K562 (cell line): ENCODE measurements at regions not wholly inside any gene's neighbourhood (a gene's known extent, or its start where the extent isn't known, plus 50 kb on each side); places are given as distances from the start of the nearest gene placed in this dataset.

ENCODE experiments used
- ATAC-seq: fragments of 200-7000 bp; cut with Tn5 transposase; 3 replicates; pipeline ENCODE4 v1.9.1; 2020; ENCODE audit warnings: moderate library complexity
- BruUV-seq: library from RNA; stranded (reverse); fragments of 400-500 nt; replicated peaks from 2 replicates; lab custom pipeline; 2021; lab: Mats Ljungman, UMichigan
- CTCF ChIA-PET: fragments of 300-600 bp; formaldehyde crosslinking; extraction: SDS; loops from one replicate; lab custom pipeline; 2021; ENCODE audit warnings: low intra/inter-chr PET ratio; lab: Yijun Ruan, JAX
- POLR2A ChIA-PET: fragments of 300-600, 350-650 bp; sonication (Branson Sonifier 250); formaldehyde crosslinking; extraction: SDS; loops from one replicate; lab custom pipeline; 2021; ENCODE audit warnings: antibody characterized with exemption, inconsistent platforms; lab: Yijun Ruan, JAX
- DNase-seq, 4 experiments: peaks; one replicate each; pipeline versions ENCODE4 v3.0.0 to v3.0.0-alpha.2; 2011 to 2018; ENCODE audit warnings: low spot score in 3 of 4, mixed read lengths in 3 of 4; ENCODE audit errors: extremely low read depth in 1 of 4
- FAIRE-seq: peaks from 2 replicates; lab custom pipeline; 2011; peaks lifted over from hg19 to GRCh38; lab: Jason Lieb, UNC
- H2AFZ ChIP-seq: 2 replicates; pipeline ENCODE4 v1.6.0; 2011; ENCODE audit warnings: low read depth, low read length, control low read depth, inconsistent platforms
- H3K27ac ChIP-seq: fragments of 200-600 bp; 3 replicates; pipeline ENCODE4 v1.8.0; 2011; ENCODE audit warnings: low read depth, mild to moderate bottlenecking, control low read depth, inconsistent platforms, low read length, moderate library complexity, mixed read lengths; ENCODE audit errors: extremely low read depth
- H3K27me3 ChIP-seq, 2 experiments: fragments of 300-600 bp in 1 of 2; 2 replicates in 1 of 2; 3 replicates in 1 of 2; pipeline versions ENCODE4 v1.6.0 to v1.8.0; 2011; ENCODE audit warnings: inconsistent platforms in 2 of 2, low read length in 2 of 2, mild to moderate bottlenecking in 1 of 2, mixed read lengths in 1 of 2, moderate library complexity in 1 of 2; ENCODE audit not compliant: control insufficient read depth in 2 of 2, insufficient read depth in 2 of 2
- H3K36me3 ChIP-seq: fragments of 300-600 bp; 3 replicates; pipeline ENCODE4 v1.8.0; 2011; ENCODE audit warnings: mild to moderate bottlenecking, low read length, inconsistent platforms; ENCODE audit not compliant: control insufficient read depth, insufficient read depth
- H3K4me1 ChIP-seq, 2 experiments: fragments of 200-600 bp in 1 of 2; replicated peaks in 1 of 2; 2 replicates in 1 of 2; 3 replicates in 1 of 2; pipeline versions ENCODE4 v1.5.1 to v1.8.0; 2011; ENCODE audit warnings: inconsistent platforms in 2 of 2, low read length in 2 of 2, mild to moderate bottlenecking in 1 of 2, mixed read lengths in 1 of 2, moderate library complexity in 1 of 2; ENCODE audit not compliant: control insufficient read depth in 2 of 2, insufficient read depth in 2 of 2
- H3K4me2 ChIP-seq: 2 replicates; pipeline ENCODE4 v1.6.1; 2011; ENCODE audit warnings: low read length, control low read depth, inconsistent platforms, mixed read lengths; ENCODE audit not compliant: insufficient read depth
- H3K4me3 ChIP-seq: fragments of 200-600 bp; sonication (generic), shearing (Covaris generic); 2 replicates; pipeline ENCODE4 v1.5.1; 2016; ENCODE audit warnings: control low read depth, inconsistent platforms
- H3K79me2 ChIP-seq: fragments of 200-600 bp; 3 replicates; pipeline ENCODE4 v1.8.0; 2011; ENCODE audit warnings: low read length, inconsistent platforms; ENCODE audit not compliant: control insufficient read depth, insufficient read depth
- H3K9ac ChIP-seq, 2 experiments: 2 replicates each; pipeline versions ENCODE4 v1.6.0 to v1.6.1; 2011; ENCODE audit warnings: low read depth in 2 of 2, low read length in 2 of 2, control low read depth in 1 of 2, inconsistent platforms in 1 of 2, mild to moderate bottlenecking in 1 of 2, mixed read lengths in 1 of 2; ENCODE audit not compliant: insufficient read depth in 1 of 2
- H3K9me1 ChIP-seq: one replicate; pipeline ENCODE4 v1.6.0; 2011; ENCODE audit warnings: inconsistent platforms, mild to moderate bottlenecking, low read length, moderate library complexity; ENCODE audit not compliant: control insufficient read depth, insufficient read depth
- H3K9me3 ChIP-seq: replicated peaks from 2 replicates; pipeline ENCODE4 v1.5.1; 2011; ENCODE audit warnings: low read depth, low read length, inconsistent platforms; ENCODE audit not compliant: control insufficient read depth, insufficient read depth
- H4K20me1 ChIP-seq: replicated peaks from 2 replicates; pipeline ENCODE4 v1.6.1; 2011; ENCODE audit warnings: low read length, inconsistent platforms, mixed read lengths; ENCODE audit not compliant: control insufficient read depth, insufficient read depth
- BHLHE40 ChIP-seq: IDR thresholded peaks from 2 replicates; pipeline ENCODE4 v1.6.1; 2011; ENCODE audit warnings: low read length, improper control_type of control experiment
- CC2D1A ChIP-seq: fragments of 450-650 bp; IDR thresholded peaks from 2 replicates; pipeline ENCODE4 v1.6.1; 2017; ENCODE audit warnings: mild to moderate bottlenecking
- DDX20 ChIP-seq: fragments of 450-650 bp; IDR thresholded peaks from 2 replicates; pipeline ENCODE4 v1.6.1; 2016; ENCODE audit warnings: missing genetic modification characterization, low read depth, mild to moderate bottlenecking, missing compliant biosample characterization, moderate library complexity
- DNMT1 ChIP-seq: fragments of 450-650 bp; IDR thresholded peaks from 2 replicates; pipeline ENCODE4 v1.6.1; 2016; ENCODE audit warnings: antibody characterized with exemption, mild to moderate bottlenecking
- FOXK1 ChIP-seq: sonication (generic); formaldehyde crosslinking; IDR thresholded peaks from 2 replicates; pipeline ENCODE4 v1.8.0; 2022; ENCODE audit warnings: missing genetic modification reagents, mild to moderate bottlenecking, borderline replicate concordance
- GABPA ChIP-seq: fragments of 200-800 bp; sonication (Bioruptor generic); conservative IDR thresholded peaks from 2 replicates; pipeline ENCODE4 v1.6.1; 2016; ENCODE audit warnings: low read depth, missing genetic modification characterization, missing compliant biosample characterization
- GTF2A2 ChIP-seq: IDR thresholded peaks from 2 replicates; pipeline ENCODE4 v1.6.1; 2016; ENCODE audit warnings: mild to moderate bottlenecking, missing genetic modification characterization, missing compliant biosample characterization
- ILK ChIP-seq: fragments of 450-650 bp; IDR thresholded peaks from 2 replicates; pipeline ENCODE4 v1.6.1; 2016; ENCODE audit warnings: missing genetic modification characterization, low read depth, mild to moderate bottlenecking, missing compliant biosample characterization, moderate library complexity, borderline replicate concordance
- JUND ChIP-seq, 2 experiments: IDR thresholded peaks; 2 replicates in 1 of 2; 3 replicates in 1 of 2; pipeline ENCODE4 v1.6.1; 2011; ENCODE audit warnings: borderline replicate concordance in 2 of 2, low read depth in 2 of 2, low read length in 2 of 2, improper control_type of control experiment in 1 of 2, missing biosample characterization in 1 of 2, missing genetic modification characterization in 1 of 2, missing genetic modification reagents in 1 of 2
- PCBP1 ChIP-seq: fragments of 200-400 bp; formaldehyde crosslinking; IDR thresholded peaks from 2 replicates; pipeline ENCODE4 v1.6.1; 2018; ENCODE audit warnings: mild to moderate bottlenecking, low read depth, low read length; ENCODE audit not compliant: poor library complexity, severe bottlenecking
- RBFOX2 ChIP-seq: fragments of 200-400 bp; formaldehyde crosslinking; IDR thresholded peaks from 2 replicates; pipeline ENCODE4 v1.6.1; 2017; ENCODE audit warnings: low read depth, mild to moderate bottlenecking, low read length, moderate library complexity
- SMARCE1 ChIP-seq: fragments of 450-650 bp; IDR thresholded peaks from 2 replicates; pipeline ENCODE4 v1.7.1; 2016; ENCODE audit warnings: mild to moderate bottlenecking
- TAL1 ChIP-seq: fragments of 450-650 bp; IDR thresholded peaks from 2 replicates; pipeline ENCODE4 v1.6.1; 2016; ENCODE audit warnings: mild to moderate bottlenecking
- ZBED1 ChIP-seq: IDR thresholded peaks from 2 replicates; pipeline ENCODE4 v1.6.1; 2014
- ZNF124 ChIP-seq: sonication (generic); formaldehyde crosslinking; IDR thresholded peaks from 2 replicates; pipeline ENCODE4 v1.8.1; 2022; ENCODE audit warnings: missing genetic modification reagents
- ZNF184 ChIP-seq: sonication (generic); formaldehyde crosslinking; IDR thresholded peaks from 2 replicates; pipeline ENCODE4 v1.5.0; 2020; ENCODE audit warnings: missing genetic modification reagents
- WGBS: fragments of 100-300 bp; shearing (Covaris generic); methylation state at CpG from one replicate; pipeline ENCODE4 v1.1.6; 2016; ENCODE audit warnings: low coverage, mixed read lengths; ENCODE audit not compliant: insufficient coverage; ENCODE audit errors: missing lambda C conversion rate; 5-methylcytosine and 5-hydroxymethylcytosine counted together
- in situ Hi-C: fragments of 300-500 bp; cut with MboI; formaldehyde crosslinking; loops from 4 replicates; pipeline ENCODE4 v1.15.0; 2018; ENCODE audit warnings: inconsistent platforms, mixed read lengths
- intact Hi-C: fragments of 100-400 bp; cut with micrococcal nuclease; formaldehyde crosslinking; loops from 2 replicates; pipeline ENCODE4 v1.14.2; 2022
- TF ChIP-seq, protein P1 (sequence below): sonication (generic); formaldehyde crosslinking; IDR thresholded peaks from 2 replicates; pipeline ENCODE4 v1.8.1; 2023; ENCODE audit warnings: mild to moderate bottlenecking, missing genetic modification reagents
- TF ChIP-seq, protein P2 (sequence below): fragments of 250-450 bp; sonication (Bioruptor Pico); IDR thresholded peaks from 2 replicates; pipeline ENCODE4 v1.9.0; 2021; ENCODE audit warnings: mild to moderate bottlenecking
- TF ChIP-seq, protein P3 (sequence below): fragments of 450-650 bp; formaldehyde crosslinking; IDR thresholded peaks from 2 replicates; pipeline ENCODE4 v1.4.0; 2020; ENCODE audit warnings: mild to moderate bottlenecking, moderate library complexity

DNA sequence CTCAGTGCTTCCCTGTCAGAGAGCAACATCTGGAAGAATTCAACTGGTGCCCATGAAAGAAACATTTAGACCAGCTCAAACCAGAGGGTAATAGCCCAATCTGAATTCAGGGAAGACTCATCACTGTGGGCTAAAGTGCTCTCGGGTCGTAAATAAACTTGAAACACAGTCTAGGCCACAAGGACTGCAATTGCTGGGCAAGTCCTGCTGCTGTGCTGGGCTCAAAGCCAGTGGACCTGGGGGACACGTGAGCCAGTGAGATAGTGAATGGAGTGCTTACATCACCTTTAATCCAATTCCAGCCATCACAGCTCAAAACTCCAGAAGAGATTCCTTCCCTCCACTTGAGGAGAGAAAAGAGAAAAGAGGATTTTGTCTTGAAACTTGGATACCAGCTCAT lies 78.1 kb upstream of the DAP start:
- TF ChIP-seq GABPA (tag) (no peak), BHLHE40 (no peak), PCBP1 (no peak), JUND (IDR thresholded peaks at IDR 0.05; ENCODE audit: borderline replicate concordance, low read depth, low read length) (no peak), JUND (tag; IDR thresholded peaks at IDR 0.05; ENCODE audit: borderline replicate concordance, low read depth, low read length) (no peak), DNMT1 (no peak), SMARCE1 (no peak), FOXK1 (CRISPR knock-in tag) (no peak), GTF2A2 (tag) (no peak), CC2D1A (no peak), ZNF124 (no peak), TAL1 (no peak), RBFOX2 (no peak), DDX20 (tag) (no peak), ILK (no peak), ZBED1 (no peak), ZNF184 (CRISPR knock-in tag) (no peak)
- TF ChIP-seq, protein P1, sequence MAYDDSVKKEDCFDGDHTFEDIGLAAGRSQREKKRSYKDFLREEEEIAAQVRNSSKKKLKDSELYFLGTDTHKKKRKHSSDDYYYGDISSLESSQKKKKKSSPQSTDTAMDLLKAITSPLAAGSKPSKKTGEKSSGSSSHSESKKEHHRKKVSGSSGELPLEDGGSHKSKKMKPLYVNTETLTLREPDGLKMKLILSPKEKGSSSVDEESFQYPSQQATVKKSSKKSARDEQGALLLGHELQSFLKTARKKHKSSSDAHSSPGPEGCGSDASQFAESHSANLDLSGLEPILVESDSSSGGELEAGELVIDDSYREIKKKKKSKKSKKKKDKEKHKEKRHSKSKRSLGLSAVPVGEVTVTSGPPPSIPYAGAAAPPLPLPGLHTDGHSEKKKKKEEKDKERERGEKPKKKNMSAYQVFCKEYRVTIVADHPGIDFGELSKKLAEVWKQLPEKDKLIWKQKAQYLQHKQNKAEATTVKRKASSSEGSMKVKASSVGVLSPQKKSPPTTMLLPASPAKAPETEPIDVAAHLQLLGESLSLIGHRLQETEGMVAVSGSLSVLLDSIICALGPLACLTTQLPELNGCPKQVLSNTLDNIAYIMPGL (CRISPR knock-in tag), result no peak
- TF ChIP-seq, protein P2, sequence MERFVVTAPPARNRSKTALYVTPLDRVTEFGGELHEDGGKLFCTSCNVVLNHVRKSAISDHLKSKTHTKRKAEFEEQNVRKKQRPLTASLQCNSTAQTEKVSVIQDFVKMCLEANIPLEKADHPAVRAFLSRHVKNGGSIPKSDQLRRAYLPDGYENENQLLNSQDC (CRISPR knock-in tag), result no peak
- TF ChIP-seq, protein P3, sequence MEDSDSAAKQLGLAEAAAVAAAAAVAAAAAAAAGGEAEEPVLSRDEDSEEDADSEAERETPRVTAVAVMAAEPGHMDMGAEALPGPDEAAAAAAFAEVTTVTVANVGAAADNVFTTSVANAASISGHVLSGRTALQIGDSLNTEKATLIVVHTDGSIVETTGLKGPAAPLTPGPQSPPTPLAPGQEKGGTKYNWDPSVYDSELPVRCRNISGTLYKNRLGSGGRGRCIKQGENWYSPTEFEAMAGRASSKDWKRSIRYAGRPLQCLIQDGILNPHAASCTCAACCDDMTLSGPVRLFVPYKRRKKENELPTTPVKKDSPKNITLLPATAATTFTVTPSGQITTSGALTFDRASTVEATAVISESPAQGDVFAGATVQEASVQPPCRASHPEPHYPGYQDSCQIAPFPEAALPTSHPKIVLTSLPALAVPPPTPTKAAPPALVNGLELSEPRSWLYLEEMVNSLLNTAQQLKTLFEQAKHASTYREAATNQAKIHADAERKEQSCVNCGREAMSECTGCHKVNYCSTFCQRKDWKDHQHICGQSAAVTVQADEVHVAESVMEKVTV, result no peak
- Histone ChIP-seq H3K4me1 (no peaks in the 10 kb centered on the region), H3K4me3 (no peak overlapping the region), H4K20me1 (no peaks in the 10 kb centered on the region), H2AFZ (no peak overlapping the region), H3K27me3 (no peaks in the 10 kb centered on the region; a peak in 3 of 5 replicates), H3K4me2 (no peak overlapping the region), H3K9ac (no peak overlapping the region), H3K36me3 (no peaks in the 10 kb centered on the region), H3K9me3 (no peaks in the 10 kb centered on the region), H3K79me2 (no peaks in the 10 kb centered on the region), H3K9me1 (no peaks in the 10 kb centered on the region), H3K27ac (no peak overlapping the region)
- whole genome bisulfite sequencing, result 0% methylated on average over 3 of the region's 3 CpGs
- intact Hi-C loops (no loop called here), in situ Hi-C loops (no loop called here)
- BruUV-seq, result no TSS peak
- FAIRE-seq, result no peak
- DNase-seq, result no peak
- CTCF ChIA-PET, result no interaction called here
- POLR2A ChIA-PET, result interaction anchor here (1.0 kb wide), 1 partner anchor 17 kb away, joined by 5 read pairs; no protein-coding TSS in a partner anchor
- no peak for ATAC-seq
